OCI-LY1 (cell line): ENCODE measurements at regions not wholly inside any gene's neighbourhood (a gene's known extent, or its start where the extent isn't known, plus 50 kb on each side); places are given as distances from the start of the nearest gene placed in this dataset.

Source experiments
- H2AFZ ChIP-seq: fragments of 200-600 bp; sonication (generic), shearing (Covaris generic); 2 replicates; pipeline ENCODE4 v1.6.0; 2014; ENCODE audit warnings: antibody characterized with exemption, mild to moderate bottlenecking, low read length
- H3F3A ChIP-seq: fragments of 200-600 bp; sonication (generic), shearing (Covaris generic); 2 replicates; pipeline ENCODE4 v1.6.0; 2014; ENCODE audit warnings: mild to moderate bottlenecking, antibody characterized with exemption, low read length, moderate library complexity; ENCODE audit not compliant: insufficient read depth
- H3K27ac ChIP-seq: fragments of 200-600 bp; sonication (generic); 2 replicates; pipeline ENCODE4 v1.5.1; 2014; ENCODE audit warnings: low read length, mixed run types, mild to moderate bottlenecking, low read depth; ENCODE audit not compliant: poor library complexity, severe bottlenecking
- H3K27me3 ChIP-seq: fragments of 200-600 bp; sonication (generic); 2 replicates; pipeline ENCODE4 v1.6.0; 2014; ENCODE audit warnings: antibody characterized with exemption, mild to moderate bottlenecking, low read length, moderate library complexity; ENCODE audit not compliant: insufficient read depth
- H3K36me3 ChIP-seq: fragments of 200-600 bp; sonication (generic); 2 replicates; pipeline ENCODE4 v1.6.1; 2014; ENCODE audit warnings: mild to moderate bottlenecking, antibody characterized with exemption, low read length, moderate library complexity, mixed read lengths; ENCODE audit not compliant: insufficient read depth
- H3K4me1 ChIP-seq: fragments of 200-600 bp; sonication (generic); 2 replicates; pipeline ENCODE4 v1.5.1; 2014; ENCODE audit warnings: mild to moderate bottlenecking, low read length, moderate library complexity; ENCODE audit not compliant: insufficient read depth, severe bottlenecking
- H3K4me2 ChIP-seq: fragments of 200-600 bp; sonication (generic), shearing (Covaris generic); 2 replicates; pipeline ENCODE4 v1.6.1; 2014; ENCODE audit warnings: low read length
- H3K4me3 ChIP-seq: fragments of 200-600 bp; sonication (generic); 2 replicates; pipeline ENCODE4 v1.5.1; 2014; ENCODE audit warnings: low read length, low read depth, mild to moderate bottlenecking, mixed read lengths; ENCODE audit not compliant: poor library complexity, severe bottlenecking
- H3K79me2 ChIP-seq: fragments of 200-600 bp; shearing (Covaris generic); 2 replicates; pipeline ENCODE4 v1.6.1; 2016; ENCODE audit warnings: mixed run types, low read length, mixed read lengths; ENCODE audit not compliant: insufficient read depth
- H3K9ac ChIP-seq: fragments of 200-600 bp; sonication (generic), shearing (Covaris generic); 2 replicates; pipeline ENCODE4 v1.6.1; 2014; ENCODE audit warnings: mild to moderate bottlenecking, low read length, mixed read lengths
- H3K9me2 ChIP-seq: fragments of 200-600 bp; sonication (generic), shearing (Covaris generic); 2 replicates; pipeline ENCODE4 v1.6.1; 2014; ENCODE audit warnings: low read depth, mild to moderate bottlenecking, low read length, mixed read lengths
- H3K9me3 ChIP-seq: fragments of 200-600 bp; shearing (Covaris generic); 2 replicates; pipeline ENCODE4 v1.6.1; 2014; ENCODE audit warnings: low read length, mixed read lengths
- H4K20me1 ChIP-seq: fragments of 200-600 bp; sonication (generic), shearing (Covaris generic); 2 replicates; pipeline ENCODE4 v1.6.0; 2016; ENCODE audit warnings: mild to moderate bottlenecking, low read length; ENCODE audit not compliant: insufficient read depth
- EZH2 ChIP-seq: fragments of 200-600 bp; sonication (generic), shearing (Covaris generic); IDR thresholded peaks from 2 replicates; pipeline ENCODE4 v1.8.0; 2017; ENCODE audit warnings: borderline replicate concordance, mixed run types, mild to moderate bottlenecking, antibody characterized with exemption, low read length, moderate library complexity, mixed read lengths
- TF ChIP-seq, protein P1 (sequence below): fragments of 200-600 bp; sonication (generic), shearing (Covaris generic); IDR thresholded peaks from 2 replicates; pipeline ENCODE4 v1.5.1; 2017; ENCODE audit warnings: mild to moderate bottlenecking, antibody characterized with exemption, low read length, moderate library complexity, mixed read lengths

DNA sequence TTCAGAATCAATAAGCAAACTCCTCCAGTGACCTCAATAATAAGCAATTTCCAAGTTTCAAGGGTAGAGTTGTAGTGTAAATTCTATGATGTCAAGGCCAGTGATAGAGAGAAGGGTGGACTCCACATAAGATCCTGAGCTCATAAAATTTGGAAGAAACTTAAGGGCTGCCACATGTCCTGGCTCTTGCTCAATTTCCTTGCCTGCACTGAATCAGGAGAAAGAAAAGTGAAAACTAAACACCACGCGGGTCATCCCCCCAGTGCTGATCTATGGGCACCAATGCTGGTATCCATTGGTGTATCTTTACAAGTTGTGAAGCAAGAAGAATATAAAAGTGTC is 392.0 kb upstream of the INTU start:
- Histone ChIP-seq H3K36me3 (no peaks in the 10 kb centered on the region), H3K27ac (no peak overlapping the region), H4K20me1 (no peaks in the 10 kb centered on the region), H3K79me2 (no peaks in the 10 kb centered on the region), H3K9me2 (no peaks in the 10 kb centered on the region), H3F3A (no peaks in the 10 kb centered on the region), H3K4me1 (no peaks in the 10 kb centered on the region), H3K4me2 (no peak overlapping the region), H2AFZ (no peak overlapping the region), H3K9me3 (no peaks in the 10 kb centered on the region), H3K9ac (no peak overlapping the region), H3K4me3 (no peak overlapping the region), H3K27me3 (no peaks in the 10 kb centered on the region)
- TF ChIP-seq, protein P1, sequence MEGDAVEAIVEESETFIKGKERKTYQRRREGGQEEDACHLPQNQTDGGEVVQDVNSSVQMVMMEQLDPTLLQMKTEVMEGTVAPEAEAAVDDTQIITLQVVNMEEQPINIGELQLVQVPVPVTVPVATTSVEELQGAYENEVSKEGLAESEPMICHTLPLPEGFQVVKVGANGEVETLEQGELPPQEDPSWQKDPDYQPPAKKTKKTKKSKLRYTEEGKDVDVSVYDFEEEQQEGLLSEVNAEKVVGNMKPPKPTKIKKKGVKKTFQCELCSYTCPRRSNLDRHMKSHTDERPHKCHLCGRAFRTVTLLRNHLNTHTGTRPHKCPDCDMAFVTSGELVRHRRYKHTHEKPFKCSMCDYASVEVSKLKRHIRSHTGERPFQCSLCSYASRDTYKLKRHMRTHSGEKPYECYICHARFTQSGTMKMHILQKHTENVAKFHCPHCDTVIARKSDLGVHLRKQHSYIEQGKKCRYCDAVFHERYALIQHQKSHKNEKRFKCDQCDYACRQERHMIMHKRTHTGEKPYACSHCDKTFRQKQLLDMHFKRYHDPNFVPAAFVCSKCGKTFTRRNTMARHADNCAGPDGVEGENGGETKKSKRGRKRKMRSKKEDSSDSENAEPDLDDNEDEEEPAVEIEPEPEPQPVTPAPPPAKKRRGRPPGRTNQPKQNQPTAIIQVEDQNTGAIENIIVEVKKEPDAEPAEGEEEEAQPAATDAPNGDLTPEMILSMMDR = no peak
- TF ChIP-seq EZH2 = no peak

DNA sequence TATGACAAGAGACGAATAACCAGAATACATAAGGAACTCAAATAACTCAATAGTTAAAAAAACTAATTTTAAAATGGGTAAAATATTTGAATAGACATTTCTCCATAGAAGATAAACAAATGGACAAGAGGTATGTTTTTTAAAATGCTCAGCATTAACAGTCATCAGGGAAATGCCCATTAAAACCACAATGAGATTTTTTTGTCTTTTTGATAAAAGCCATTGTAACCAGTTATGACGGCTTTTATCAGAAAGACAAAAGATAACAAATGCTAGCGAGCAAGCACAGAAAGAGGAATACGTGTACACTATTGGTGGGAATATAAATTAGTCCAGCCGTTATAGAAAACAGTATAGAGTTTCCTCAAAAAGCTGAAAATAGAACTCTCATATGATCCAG is 388.2 kb upstream of the INTU start:
- Histone ChIP-seq H3K36me3 (no peaks in the 10 kb centered on the region), H3K4me2 (no peak overlapping the region), H3K4me1 (no peaks in the 10 kb centered on the region), H3F3A (no peaks in the 10 kb centered on the region), H3K79me2 (no peaks in the 10 kb centered on the region), H3K9me2 (no peaks in the 10 kb centered on the region), H3K4me3 (no peak overlapping the region), H3K27me3 (no peaks in the 10 kb centered on the region), H2AFZ (no peak overlapping the region), H3K9ac (no peak overlapping the region), H3K9me3 (no peaks in the 10 kb centered on the region), H4K20me1 (no peaks in the 10 kb centered on the region), H3K27ac (no peak overlapping the region)
- TF ChIP-seq, protein P1 = no peak
- TF ChIP-seq EZH2 = no peak

DNA sequence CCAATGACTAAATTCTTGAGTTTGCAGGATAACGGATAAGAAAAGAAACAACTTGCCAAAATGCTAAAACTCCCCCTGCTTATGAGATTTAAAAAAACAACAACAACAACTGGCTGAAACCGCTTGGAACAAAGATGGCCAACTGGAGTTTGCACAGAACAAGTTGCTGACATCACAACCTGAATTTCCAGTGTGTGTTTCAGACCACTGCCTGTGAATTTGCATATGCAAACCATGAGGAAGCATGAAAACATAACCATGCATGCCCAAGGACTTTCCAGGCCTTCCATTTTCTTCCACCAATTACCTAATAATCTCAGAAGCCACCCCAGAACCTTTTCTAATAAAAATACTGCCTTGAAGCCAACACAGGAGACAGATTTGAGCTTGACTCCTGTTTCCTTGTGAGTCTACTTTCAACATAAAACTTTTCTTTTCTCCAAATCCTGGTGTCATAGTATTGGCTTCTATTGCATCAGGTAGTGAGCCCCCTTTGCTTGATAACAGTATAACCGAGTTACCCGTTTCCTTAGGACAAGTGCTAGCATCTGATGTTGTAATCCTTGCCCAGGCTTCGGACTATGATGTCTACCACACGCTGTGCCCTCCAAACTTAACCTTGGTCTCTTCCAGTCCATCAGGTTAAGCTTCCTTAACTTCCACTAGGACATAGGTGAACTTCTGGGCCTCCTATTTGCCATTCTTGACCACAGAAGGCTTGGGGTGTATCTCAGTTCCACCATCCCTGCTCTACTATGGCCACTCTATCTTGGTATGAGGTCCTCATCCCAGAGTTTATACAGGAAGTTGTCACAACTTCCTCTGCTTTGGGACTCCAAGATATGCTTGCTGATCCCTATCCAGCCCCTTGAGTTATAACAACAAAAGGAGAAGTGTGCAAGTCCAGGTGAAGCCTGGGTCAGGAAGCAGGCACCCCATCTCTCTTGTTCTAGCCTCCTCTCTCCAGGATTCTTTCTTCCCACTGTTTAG is 385.5 kb upstream of the INTU start:
- Histone ChIP-seq H3K9me2 (no peaks in the 10 kb centered on the region), H2AFZ (no peak overlapping the region), H3K4me2 (no peak overlapping the region)

More for the DNA sequence above, 385.5 kb upstream of the INTU start:
- Histone ChIP-seq H3K36me3 (no peaks in the 10 kb centered on the region), H3K27me3 (no peaks in the 10 kb centered on the region), H3K27ac (no peak overlapping the region), H3K79me2 (no peaks in the 10 kb centered on the region), H3K9me3 (no peaks in the 10 kb centered on the region), H3K4me3 (no peak overlapping the region), H4K20me1 (no peaks in the 10 kb centered on the region), H3F3A (no peaks in the 10 kb centered on the region), H3K9ac (no peak overlapping the region), H3K4me1 (no peaks in the 10 kb centered on the region)
- TF ChIP-seq EZH2 = no peak
- TF ChIP-seq, protein P1 = no peak
